Adrenal gland (tissue), 5 donors: ENCODE measurements at regions not wholly inside any gene's neighbourhood (a gene's known extent, or its start where the extent isn't known, plus 50 kb on each side); places are given as distances from the start of the nearest gene placed in this dataset.

ENCODE experiments used
- POLR2A ChIP-seq, 2 donors: fragments of 450-650 bp; IDR thresholded peaks; one replicate each; pipeline ENCODE4 v1.6.1; 2017; ENCODE audit warnings: antibody characterized with exemption in 2 of 2, mild to moderate bottlenecking in 2 of 2, moderate library complexity in 1 of 2
- TF ChIP-seq, protein P1 (sequence below), 6 experiments: fragments of 450-650 bp in 4 of 6; fragments of 200-600 bp in 2 of 6; sonication (generic) in 1 of 6; IDR thresholded peaks; 1 replicate in 5 of 6; 2 replicates in 1 of 6; pipeline versions ENCODE4 v1.5.1 to v1.8.0; 2016 to 2021; ENCODE audit warnings: antibody characterized with exemption in 6 of 6, mild to moderate bottlenecking in 2 of 6, moderate library complexity in 1 of 6
- donor health status: DM: no; HTN: no; CAD: no.

DNA sequence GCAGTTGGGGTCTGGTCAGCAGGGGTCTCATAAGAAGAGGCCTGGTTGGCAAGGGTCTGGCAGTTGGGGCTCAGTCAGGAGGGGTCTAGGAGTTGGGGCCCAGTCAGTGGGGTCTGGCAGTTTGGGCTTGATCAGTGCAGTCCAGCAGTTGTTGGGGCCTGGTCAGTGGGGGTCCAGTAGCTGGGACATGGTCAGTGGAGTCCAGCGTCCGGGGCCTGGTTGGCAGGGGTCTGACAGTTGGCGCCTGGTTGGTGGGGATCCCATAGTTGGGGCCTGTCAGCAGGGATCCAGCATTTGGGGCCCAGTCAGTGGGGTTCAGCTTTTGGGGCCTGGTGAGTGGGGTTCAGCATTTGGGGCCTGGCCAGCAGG lies 60.5 kb upstream of the TPM4 start:
- TF ChIP-seq, protein P1, sequence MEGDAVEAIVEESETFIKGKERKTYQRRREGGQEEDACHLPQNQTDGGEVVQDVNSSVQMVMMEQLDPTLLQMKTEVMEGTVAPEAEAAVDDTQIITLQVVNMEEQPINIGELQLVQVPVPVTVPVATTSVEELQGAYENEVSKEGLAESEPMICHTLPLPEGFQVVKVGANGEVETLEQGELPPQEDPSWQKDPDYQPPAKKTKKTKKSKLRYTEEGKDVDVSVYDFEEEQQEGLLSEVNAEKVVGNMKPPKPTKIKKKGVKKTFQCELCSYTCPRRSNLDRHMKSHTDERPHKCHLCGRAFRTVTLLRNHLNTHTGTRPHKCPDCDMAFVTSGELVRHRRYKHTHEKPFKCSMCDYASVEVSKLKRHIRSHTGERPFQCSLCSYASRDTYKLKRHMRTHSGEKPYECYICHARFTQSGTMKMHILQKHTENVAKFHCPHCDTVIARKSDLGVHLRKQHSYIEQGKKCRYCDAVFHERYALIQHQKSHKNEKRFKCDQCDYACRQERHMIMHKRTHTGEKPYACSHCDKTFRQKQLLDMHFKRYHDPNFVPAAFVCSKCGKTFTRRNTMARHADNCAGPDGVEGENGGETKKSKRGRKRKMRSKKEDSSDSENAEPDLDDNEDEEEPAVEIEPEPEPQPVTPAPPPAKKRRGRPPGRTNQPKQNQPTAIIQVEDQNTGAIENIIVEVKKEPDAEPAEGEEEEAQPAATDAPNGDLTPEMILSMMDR (IDR thresholded peaks at IDR 0.05) = no peak
- no peak for TF ChIP-seq POLR2A (IDR thresholded peaks at IDR 0.05)
